HEK293 (cell line): ENCODE measurements at regions not wholly inside any gene's neighbourhood (a gene's known extent, or its start where the extent isn't known, plus 50 kb on each side); places are given as distances from the start of the nearest gene placed in this dataset.

ENCODE experiments used
- CTCF ChIA-PET: fragments of 350-600 bp; formaldehyde crosslinking; extraction: SDS; loops from one replicate; lab custom pipeline; 2021; ENCODE audit warnings: antibody characterized with exemption; lab: Yijun Ruan, JAX
- POLR2A ChIA-PET: fragments of 300-600 bp; formaldehyde crosslinking; extraction: SDS; loops from one replicate; lab custom pipeline; 2020; ENCODE audit warnings: antibody characterized with exemption, inconsistent platforms; lab: Yijun Ruan, JAX
- H3K27ac ChIP-seq: fragments of 200-500 bp; sonication (Bioruptor generic); 2 replicates; pipeline ENCODE4 v1.5.1; 2014; ENCODE audit warnings: low read depth, low read length, control low read depth, inconsistent platforms; ENCODE audit errors: extremely low read depth
- H3K36me3 ChIP-seq, 2 experiments: fragments of 200-500 bp in 1 of 2; sonication (Bioruptor generic) in 1 of 2; 1 replicate in 1 of 2; 2 replicates in 1 of 2; pipeline ENCODE4 v1.5.1; 2014 to 2017; ENCODE audit warnings: inconsistent platforms in 2 of 2, low read length in 2 of 2; ENCODE audit not compliant: control insufficient read depth in 2 of 2, insufficient read depth in 1 of 2
- H3K4me1 ChIP-seq: fragments of 200-500 bp; sonication (Bioruptor generic); 2 replicates; pipeline ENCODE4 v1.5.1; 2014; ENCODE audit warnings: mild to moderate bottlenecking, low read length, inconsistent platforms; ENCODE audit not compliant: control insufficient read depth, insufficient read depth
- H3K4me3 ChIP-seq: 2 replicates; pipeline ENCODE4 v1.5.1; 2011; ENCODE audit warnings: low read depth, mild to moderate bottlenecking, control low read depth, low read length, moderate library complexity
- H3K9me3 ChIP-seq: fragments of 200-500 bp; sonication (Bioruptor generic); 2 replicates; pipeline ENCODE4 v1.5.1; 2014; ENCODE audit warnings: low read depth, low read length, inconsistent platforms; ENCODE audit not compliant: control insufficient read depth, insufficient read depth
- ATF2 ChIP-seq: fragments of 450-650 bp; formaldehyde crosslinking; IDR thresholded peaks from 2 replicates; pipeline ENCODE4 v1.5.1; 2016; ENCODE audit warnings: missing biosample characterization, missing genetic modification characterization, low read depth
- PRDM10 ChIP-seq: fragments of 450-650 bp; formaldehyde crosslinking; IDR thresholded peaks from 2 replicates; pipeline ENCODE4 v1.5.1; 2016; ENCODE audit warnings: missing biosample characterization, missing genetic modification characterization
- SCRT2 ChIP-seq: fragments of 450-650 bp; formaldehyde crosslinking; IDR thresholded peaks from 2 replicates; pipeline ENCODE4 v1.5.1; 2016; ENCODE audit warnings: missing biosample characterization, missing genetic modification characterization
- ZNF248 ChIP-seq: fragments of 450-650 bp; formaldehyde crosslinking; IDR thresholded peaks from 2 replicates; pipeline ENCODE4 v1.5.1; 2017; ENCODE audit warnings: missing biosample characterization, missing genetic modification characterization
- ZNF394 ChIP-seq: fragments of 450-650 bp; formaldehyde crosslinking; IDR thresholded peaks from 2 replicates; pipeline ENCODE4 v1.5.1; 2016; ENCODE audit warnings: missing biosample characterization, missing genetic modification characterization, mild to moderate bottlenecking, moderate library complexity, borderline replicate concordance
- ZNF558 ChIP-seq: fragments of 450-650 bp; formaldehyde crosslinking; IDR thresholded peaks from 2 replicates; pipeline ENCODE4 v1.5.1; 2016; ENCODE audit warnings: missing biosample characterization, missing genetic modification characterization
- ZNF791 ChIP-seq: fragments of 450-650 bp; formaldehyde crosslinking; IDR thresholded peaks from 2 replicates; pipeline ENCODE4 v1.5.1; 2016; ENCODE audit warnings: missing biosample characterization, missing genetic modification characterization

DNA sequence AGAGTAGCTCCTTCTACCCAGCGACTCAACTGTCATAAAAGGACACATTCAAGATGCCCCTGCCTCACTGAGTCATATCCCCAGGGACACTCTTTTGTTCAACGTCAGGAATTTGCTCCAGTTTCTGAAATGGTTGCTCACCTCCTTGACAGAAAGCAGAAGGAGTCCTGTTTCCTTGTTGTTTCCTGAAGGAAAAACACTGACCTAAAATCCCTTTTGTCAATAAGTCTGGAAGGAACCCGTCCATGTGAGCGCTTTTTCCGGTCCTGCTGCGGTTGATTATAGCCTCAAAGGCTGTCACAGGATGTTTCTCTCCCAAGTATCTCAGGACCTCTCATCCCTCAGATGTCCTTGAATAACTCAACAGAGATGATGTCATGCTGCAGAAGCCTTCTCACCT lies 113.6 kb upstream of the PLEKHG1 start:
- ChIA-PET CTCF (interaction anchor here (1.3 kb wide), 1 partner anchor 67 kb away, joined by 5 read pairs; no protein-coding TSS in a partner anchor), POLR2A (no interaction called here)
- no peak overlapping the region for H3K4me3 ChIP-seq
- no peaks in the 10 kb centered on the region for H3K4me1 ChIP-seq
- no peak overlapping the region for H3K27ac ChIP-seq
- H3K9me3 ChIP-seq, result no peaks in the 10 kb centered on the region
- H3K36me3 ChIP-seq, result no peaks in the 10 kb centered on the region
- TF ChIP-seq ATF2 (tag by site-specific recombination) (0 out of 2 replicates have a peak, but pooled peaks have one; percentile 23), ZNF791 (tag by site-specific recombination) (no peak)

DNA sequence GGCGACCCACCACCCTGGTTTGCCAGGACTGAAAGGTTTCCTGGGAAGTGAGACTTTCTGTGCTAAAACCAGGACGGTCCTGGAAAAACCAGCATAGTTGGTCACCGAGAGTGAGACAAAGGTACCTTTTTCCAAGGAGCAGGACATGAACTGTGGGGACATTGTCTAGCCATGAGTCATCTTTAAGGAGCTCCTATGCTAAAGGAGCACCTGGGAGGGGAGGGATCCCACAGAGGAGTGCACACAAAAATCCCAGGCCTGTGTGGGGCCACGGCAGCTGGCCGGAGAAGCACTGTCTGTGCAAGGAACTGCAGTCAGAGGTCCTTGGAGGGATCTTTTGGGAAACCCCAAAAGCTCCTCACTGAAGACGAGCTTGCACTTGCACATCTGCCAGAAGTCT lies 109.1 kb upstream of the PLEKHG1 start:
- CTCF ChIA-PET, result interaction anchor here (0.9 to 1.2 kb wide), 3 partner anchors 14 to 327 kb away, joined by 4 to 5 read pairs (median 4); no protein-coding TSS in a partner anchor
- no peak overlapping the region for H3K4me3 ChIP-seq
- H3K4me1 ChIP-seq, result no peaks in the 10 kb centered on the region
- no peak overlapping the region for H3K27ac ChIP-seq
- no peaks in the 10 kb centered on the region for H3K36me3 ChIP-seq
- POLR2A ChIA-PET, result interaction anchor here (0.9 kb wide), 1 partner anchor 276 kb away, joined by 3 read pairs; no protein-coding TSS in a partner anchor
- no peaks in the 10 kb centered on the region for H3K9me3 ChIP-seq
- TF ChIP-seq ZNF394 (tag by site-specific recombination), result peak; percentile 82; the same call in 1 of the 2 replicates
- TF ChIP-seq PRDM10, result no peak

GRCh38 chr6:150491131-150491810 lies 108.4 kb upstream of the PLEKHG1 start:
- Histone ChIP-seq H3K4me3 (no peak overlapping the region), H3K9me3 (no peaks in the 10 kb centered on the region), H3K27ac (no peak overlapping the region), H3K4me1 (no peaks in the 10 kb centered on the region), H3K36me3 (no peaks in the 10 kb centered on the region)
- POLR2A ChIA-PET, result interaction anchor here (0.9 to 1.1 kb wide), 2 partner anchors 109 to 276 kb away, joined by 3 to 5 read pairs; no protein-coding TSS in a partner anchor
- TF ChIP-seq ZNF558 (no peak), SCRT2 (tag by site-specific recombination) (0 out of 2 replicates have a peak, but pooled peaks have one; percentile 16)
- CTCF ChIA-PET, result interaction anchor here (0.7 to 1.2 kb wide), 5 partner anchors 14 to 326 kb away, joined by 3 to 5 read pairs (median 4); no protein-coding TSS in a partner anchor

DNA sequence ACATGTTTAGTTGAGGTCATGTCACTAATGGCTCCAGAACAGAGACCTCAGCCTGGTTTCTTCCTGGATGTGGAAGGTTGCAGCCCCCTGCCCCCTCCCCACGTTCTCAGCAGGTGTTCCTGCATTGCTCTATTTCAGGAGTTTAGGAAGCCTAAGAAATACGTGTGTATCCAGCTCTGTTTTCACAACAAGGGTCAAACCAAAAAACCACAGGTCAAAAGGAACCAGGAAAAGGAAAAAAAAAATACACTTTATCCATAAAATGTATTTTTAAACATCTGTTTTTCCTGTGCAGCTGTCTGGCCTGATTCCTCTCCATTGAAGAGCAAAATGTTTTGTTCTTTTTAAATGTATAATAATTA lies 107.9 kb upstream of the PLEKHG1 start:
- POLR2A ChIA-PET, result interaction anchor here (1.1 kb wide), 1 partner anchor 109 kb away, joined by 5 read pairs; no protein-coding TSS in a partner anchor
- no peak overlapping the region for H3K27ac ChIP-seq
- H3K4me1 ChIP-seq, result no peaks in the 10 kb centered on the region
- H3K36me3 ChIP-seq, result no peaks in the 10 kb centered on the region
- TF ChIP-seq ZNF394 (tag by site-specific recombination) (no peak), SCRT2 (tag by site-specific recombination) (no peak), ZNF248 (tag by site-specific recombination) (no peak)
- CTCF ChIA-PET, result interaction anchor here (0.6 to 1.2 kb wide), 5 partner anchors 13 to 325 kb away, joined by 3 to 5 read pairs (median 3); no protein-coding TSS in a partner anchor
- H3K9me3 ChIP-seq, result no peaks in the 10 kb centered on the region
- H3K4me3 ChIP-seq, result no peak overlapping the region
